ENCODE measurements at regions not wholly inside any gene's neighbourhood (a gene's known extent, or its start where the extent isn't known, plus 50 kb on each side); places are given as distances from the start of the nearest gene placed in this dataset.

GRCh38 chr19:33947265-33947964 is 150.7 kb downstream of the KCTD15 start:
- Histone ChIP-seq H3K36me3 (ENCODE audit: insufficient read depth, low read length) (no peaks in the 10 kb centered on the region), H3K27ac (ENCODE audit: low read depth, low read length) (no peak overlapping the region), H2AFZ (ENCODE audit: low read length, unreplicated experiment) (no peak overlapping the region), H3K4me3 (ENCODE audit: low read depth, low read length) (no peak overlapping the region), H3K4me1 (ENCODE audit: control insufficient read depth, insufficient read depth, low read length, unreplicated experiment) (no peaks in the 10 kb centered on the region), H3K27me3 (ENCODE audit: insufficient read depth, low read length) (peaks cover 11% of the 10 kb centered on the region; the same call in 1 of the 2 replicates), H3K79me2 (ENCODE audit: control insufficient read depth, insufficient read depth, low read length, unreplicated experiment) (no peaks in the 10 kb centered on the region)

DNA sequence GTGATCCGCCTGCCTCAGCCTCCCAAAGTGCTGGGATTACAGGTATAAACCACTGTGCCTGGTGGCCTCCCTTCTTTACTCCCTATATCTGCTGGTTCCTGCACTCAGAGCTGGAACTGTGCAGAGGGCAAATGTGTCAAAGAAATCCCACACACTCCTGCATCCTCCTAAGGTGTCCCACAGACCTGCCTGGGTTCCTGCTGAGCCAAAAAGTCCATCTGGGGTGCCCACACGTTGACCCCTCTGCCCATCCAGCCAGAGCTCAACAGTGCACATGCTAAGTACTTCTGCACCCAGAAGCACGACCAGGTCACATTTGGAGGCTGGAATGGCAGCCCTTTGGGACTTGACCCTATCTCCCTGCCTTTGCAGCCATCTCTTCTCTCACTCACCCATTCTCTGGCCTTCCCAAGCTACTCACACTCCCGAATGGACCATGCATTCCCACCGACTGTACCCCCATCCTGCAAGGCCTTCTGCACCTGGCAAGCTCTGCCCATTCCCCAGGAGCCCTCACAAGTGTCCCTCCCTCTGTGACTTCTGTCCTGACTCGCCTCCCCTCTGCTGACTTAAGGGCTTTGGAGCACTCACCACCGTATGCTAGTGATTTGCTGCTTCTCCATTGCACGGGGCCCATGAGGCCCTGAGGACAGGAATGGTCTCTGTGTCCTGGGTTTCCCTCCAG is 152.1 kb downstream of the KCTD15 start:
- Histone ChIP-seq H3K4me1 (ENCODE audit: control insufficient read depth, insufficient read depth, low read length, unreplicated experiment) (no peaks in the 10 kb centered on the region), H3K27me3 (ENCODE audit: insufficient read depth, low read length) (peaks cover 15% of the 10 kb centered on the region; the same call in 1 of the 2 replicates), H3K4me3 (ENCODE audit: low read depth, low read length) (no peak overlapping the region), H2AFZ (ENCODE audit: low read length, unreplicated experiment) (no peak overlapping the region), H3K27ac (ENCODE audit: low read depth, low read length) (no peak overlapping the region), H3K36me3 (ENCODE audit: insufficient read depth, low read length) (no peaks in the 10 kb centered on the region), H3K79me2 (ENCODE audit: control insufficient read depth, insufficient read depth, low read length, unreplicated experiment) (no peaks in the 10 kb centered on the region)

DNA sequence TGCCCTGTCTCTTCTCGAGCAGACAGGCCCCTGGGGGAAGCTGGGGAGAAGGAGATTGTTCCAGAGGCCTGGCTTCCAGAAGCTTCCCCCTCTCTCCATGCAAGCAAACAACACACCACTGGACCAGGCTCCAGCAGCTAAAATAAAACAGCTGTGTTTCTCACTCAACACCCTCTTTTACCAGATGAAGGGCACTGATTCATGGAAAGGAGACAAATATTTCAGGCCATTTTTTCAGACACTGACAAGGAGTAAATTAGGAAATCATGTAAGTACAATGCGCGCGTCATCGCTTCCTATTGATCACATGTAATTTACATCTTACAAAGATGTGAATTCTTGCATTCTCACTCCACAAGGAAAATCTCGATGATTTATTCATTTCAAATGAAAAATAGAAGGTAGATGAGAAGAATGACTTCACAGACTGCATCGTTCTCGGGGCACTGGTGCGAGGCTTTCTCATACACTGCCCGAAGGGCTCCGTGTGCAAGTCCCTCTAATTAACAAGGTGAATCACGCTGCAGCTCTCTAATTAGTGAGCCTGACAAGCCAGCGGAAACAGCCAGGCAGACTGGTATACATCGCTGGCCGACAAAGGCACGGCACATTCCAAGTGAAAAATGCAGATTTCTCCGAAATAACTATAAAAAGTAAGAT is 153.6 kb downstream of the KCTD15 start:
- Histone ChIP-seq H3K27ac (ENCODE audit: low read depth, low read length) (no peak overlapping the region), H2AFZ (ENCODE audit: low read length, unreplicated experiment) (no peak overlapping the region), H3K36me3 (ENCODE audit: insufficient read depth, low read length) (no peaks in the 10 kb centered on the region), H3K79me2 (ENCODE audit: control insufficient read depth, insufficient read depth, low read length, unreplicated experiment) (no peaks in the 10 kb centered on the region), H3K4me3 (ENCODE audit: low read depth, low read length) (no peak overlapping the region), H3K27me3 (ENCODE audit: insufficient read depth, low read length) (peaks cover 15% of the 10 kb centered on the region; the same call in 1 of the 2 replicates), H3K4me1 (ENCODE audit: control insufficient read depth, insufficient read depth, low read length, unreplicated experiment) (no peaks in the 10 kb centered on the region)

- H3K36me3 ChIP-seq (ENCODE audit: insufficient read depth, low read length) = no peaks in the 10 kb centered on the region
- no peak overlapping the region for H3K27ac ChIP-seq (ENCODE audit: low read depth, low read length)
- no peak overlapping the region for H2AFZ ChIP-seq (ENCODE audit: low read length, unreplicated experiment)
- peaks cover 19% of the 10 kb centered on the region; the same call in 1 of the 2 replicates for H3K27me3 ChIP-seq (ENCODE audit: insufficient read depth, low read length)
- H3K4me1 ChIP-seq (ENCODE audit: control insufficient read depth, insufficient read depth, low read length, unreplicated experiment) = no peaks in the 10 kb centered on the region
- no peaks in the 10 kb centered on the region for H3K79me2 ChIP-seq (ENCODE audit: control insufficient read depth, insufficient read depth, low read length, unreplicated experiment)
- H3K4me3 ChIP-seq (ENCODE audit: low read depth, low read length) = no peak overlapping the region
Observed at GRCh38 chr19:33953023-33953422, 156.4 kb downstream of the KCTD15 start.

GRCh38 chr19:33953592-33953991 is 156.9 kb downstream of the KCTD15 start:
- Histone ChIP-seq H3K27me3 (ENCODE audit: insufficient read depth, low read length) (peaks cover 19% of the 10 kb centered on the region; the same call in 1 of the 2 replicates), H3K4me1 (ENCODE audit: control insufficient read depth, insufficient read depth, low read length, unreplicated experiment) (no peaks in the 10 kb centered on the region), H3K36me3 (ENCODE audit: insufficient read depth, low read length) (no peaks in the 10 kb centered on the region), H3K27ac (ENCODE audit: low read depth, low read length) (no peak overlapping the region), H3K79me2 (ENCODE audit: control insufficient read depth, insufficient read depth, low read length, unreplicated experiment) (no peaks in the 10 kb centered on the region), H2AFZ (ENCODE audit: low read length, unreplicated experiment) (no peak overlapping the region), H3K4me3 (ENCODE audit: low read depth, low read length) (no peak overlapping the region)

DNA sequence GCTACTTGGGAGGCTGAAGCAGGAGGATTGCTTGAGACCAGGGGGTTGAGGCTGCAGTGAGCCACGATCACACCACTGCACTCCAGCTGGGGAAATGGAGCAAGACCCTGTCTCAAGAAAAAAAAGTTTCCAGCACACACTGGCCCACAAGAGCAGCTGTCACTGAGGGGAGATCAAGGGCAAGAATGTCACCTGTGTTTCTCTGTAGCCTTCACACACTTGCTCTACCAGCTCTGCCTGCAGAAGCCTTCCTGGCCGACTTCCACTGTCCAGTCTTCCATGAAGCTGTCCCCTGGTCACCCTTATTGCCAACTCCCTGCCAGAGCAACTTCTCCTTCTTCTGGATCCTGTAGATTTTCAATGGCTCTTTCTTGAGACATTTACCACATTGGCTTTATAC is 158.0 kb downstream of the KCTD15 start:
- Histone ChIP-seq H3K36me3 (ENCODE audit: insufficient read depth, low read length) (no peaks in the 10 kb centered on the region), H3K27ac (ENCODE audit: low read depth, low read length) (no peak overlapping the region), H3K79me2 (ENCODE audit: control insufficient read depth, insufficient read depth, low read length, unreplicated experiment) (no peaks in the 10 kb centered on the region), H3K27me3 (ENCODE audit: insufficient read depth, low read length) (peaks cover 17% of the 10 kb centered on the region; the same call in 1 of the 2 replicates), H3K4me1 (ENCODE audit: control insufficient read depth, insufficient read depth, low read length, unreplicated experiment) (no peaks in the 10 kb centered on the region), H3K4me3 (ENCODE audit: low read depth, low read length) (no peak overlapping the region), H2AFZ (ENCODE audit: low read length, unreplicated experiment) (no peak overlapping the region)

GRCh38 chr19:33956941-33957340 is 160.3 kb downstream of the KCTD15 start:
- Histone ChIP-seq H3K27me3 (ENCODE audit: insufficient read depth, low read length) (peaks cover 17% of the 10 kb centered on the region; the same call in 1 of the 2 replicates), H3K4me3 (ENCODE audit: low read depth, low read length) (no peak overlapping the region), H3K79me2 (ENCODE audit: control insufficient read depth, insufficient read depth, low read length, unreplicated experiment) (no peaks in the 10 kb centered on the region), H3K36me3 (ENCODE audit: insufficient read depth, low read length) (no peaks in the 10 kb centered on the region), H3K27ac (ENCODE audit: low read depth, low read length) (no peak overlapping the region), H3K4me1 (ENCODE audit: control insufficient read depth, insufficient read depth, low read length, unreplicated experiment) (no peaks in the 10 kb centered on the region), H2AFZ (ENCODE audit: low read length, unreplicated experiment) (no peak overlapping the region)

DNA sequence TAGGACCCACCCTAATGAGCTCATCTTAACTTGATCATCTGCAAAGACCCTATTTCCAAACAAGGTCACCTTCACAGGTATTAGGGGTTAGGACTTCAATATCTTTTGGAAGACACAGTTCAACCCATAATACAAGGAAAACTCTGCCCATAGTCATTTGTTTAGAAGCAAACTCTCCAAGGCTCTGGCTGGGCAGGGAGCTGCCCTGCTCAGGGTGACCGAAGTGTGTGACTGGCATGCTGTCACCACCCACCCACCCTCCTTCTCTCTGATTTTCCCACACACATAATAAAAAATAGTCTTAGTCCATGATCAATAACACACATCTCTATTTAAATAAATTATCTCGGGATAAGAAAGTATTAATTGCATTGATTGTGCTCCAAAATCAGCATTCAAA is 161.1 kb downstream of the KCTD15 start:
- Histone ChIP-seq H3K4me1 (ENCODE audit: control insufficient read depth, insufficient read depth, low read length, unreplicated experiment) (no peaks in the 10 kb centered on the region), H3K27me3 (ENCODE audit: insufficient read depth, low read length) (peaks cover 20% of the 10 kb centered on the region; the same call in 1 of the 2 replicates), H3K36me3 (ENCODE audit: insufficient read depth, low read length) (no peaks in the 10 kb centered on the region), H3K27ac (ENCODE audit: low read depth, low read length) (no peak overlapping the region), H3K4me3 (ENCODE audit: low read depth, low read length) (no peak overlapping the region), H2AFZ (ENCODE audit: low read length, unreplicated experiment) (no peak overlapping the region), H3K79me2 (ENCODE audit: control insufficient read depth, insufficient read depth, low read length, unreplicated experiment) (no peaks in the 10 kb centered on the region)

GRCh38 chr19:33960566-33960965 is 163.9 kb downstream of the KCTD15 start:
- Histone ChIP-seq H3K27me3 (ENCODE audit: insufficient read depth, low read length) (peaks cover 18% of the 10 kb centered on the region; the same call in 1 of the 2 replicates), H3K27ac (ENCODE audit: low read depth, low read length) (no peak overlapping the region), H3K79me2 (ENCODE audit: control insufficient read depth, insufficient read depth, low read length, unreplicated experiment) (no peaks in the 10 kb centered on the region), H2AFZ (ENCODE audit: low read length, unreplicated experiment) (no peak overlapping the region), H3K4me3 (ENCODE audit: low read depth, low read length) (no peak overlapping the region), H3K36me3 (ENCODE audit: insufficient read depth, low read length) (no peaks in the 10 kb centered on the region), H3K4me1 (ENCODE audit: control insufficient read depth, insufficient read depth, low read length, unreplicated experiment) (no peaks in the 10 kb centered on the region)

- peaks cover 15% of the 10 kb centered on the region; the same call in 1 of the 2 replicates for H3K27me3 ChIP-seq (ENCODE audit: insufficient read depth, low read length)
- H3K4me1 ChIP-seq (ENCODE audit: control insufficient read depth, insufficient read depth, low read length, unreplicated experiment) = no peaks in the 10 kb centered on the region
- no peaks in the 10 kb centered on the region for H3K36me3 ChIP-seq (ENCODE audit: insufficient read depth, low read length)
- H3K4me3 ChIP-seq (ENCODE audit: low read depth, low read length) = no peak overlapping the region
- H2AFZ ChIP-seq (ENCODE audit: low read length, unreplicated experiment) = no peak overlapping the region
- no peak overlapping the region for H3K27ac ChIP-seq (ENCODE audit: low read depth, low read length)
- no peaks in the 10 kb centered on the region for H3K79me2 ChIP-seq (ENCODE audit: control insufficient read depth, insufficient read depth, low read length, unreplicated experiment)
Observed at GRCh38 chr19:33962161-33962560, 165.5 kb downstream of the KCTD15 start.
